SK-N-SH treated with all-trans-retinoic acid at 6 μM for 48 hours (cell line): ENCODE measurements at regions not wholly inside any gene's neighbourhood (a gene's known extent, or its start where the extent isn't known, plus 50 kb on each side); places are given as distances from the start of the nearest gene placed in this dataset.

ENCODE experiments used
- ATAC-seq: fragments of 200-7000 bp; cut with Tn5 transposase; 3 replicates; pipeline ENCODE4 v1.9.1; 2020; ENCODE audit warnings: mild to moderate bottlenecking, moderate library complexity
- BACH2 ChIP-seq: fragments of 250-450 bp; sonication (Bioruptor Pico); IDR thresholded peaks from 2 replicates; pipeline ENCODE4 v1.9.0; 2021; ENCODE audit warnings: mild to moderate bottlenecking, borderline replicate concordance
- CSDC2 ChIP-seq: fragments of 250-450 bp; sonication (Bioruptor Pico); IDR thresholded peaks from 2 replicates; pipeline ENCODE4 v1.5.0; 2020; ENCODE audit warnings: mild to moderate bottlenecking, moderate library complexity
- GLIS3 ChIP-seq: fragments of 250-450 bp; sonication (Bioruptor Pico); IDR thresholded peaks from 2 replicates; pipeline ENCODE4 v1.5.0; 2020; ENCODE audit warnings: mild to moderate bottlenecking, moderate library complexity
- OSR1 ChIP-seq: fragments of 250-450 bp; sonication (Bioruptor Pico); IDR thresholded peaks from 2 replicates; pipeline ENCODE4 v1.8.0; 2022; ENCODE audit warnings: moderate library complexity, mild to moderate bottlenecking, inconsistent platforms
- POU6F1 ChIP-seq: fragments of 250-450 bp; sonication (Bioruptor Pico); IDR thresholded peaks from 2 replicates; pipeline ENCODE4 v1.8.0; 2021; ENCODE audit warnings: low read depth, mild to moderate bottlenecking, moderate library complexity, borderline replicate concordance
- PPARA ChIP-seq: fragments of 250-450 bp; sonication (Bioruptor Pico); IDR thresholded peaks from 2 replicates; pipeline ENCODE4 v1.5.0; 2020; ENCODE audit warnings: mild to moderate bottlenecking, borderline replicate concordance
- SNAI2 ChIP-seq: fragments of 250-450 bp; sonication (Bioruptor Pico); IDR thresholded peaks from 2 replicates; pipeline ENCODE4 v1.5.0; 2020; ENCODE audit warnings: mild to moderate bottlenecking, moderate library complexity
- TCF4 ChIP-seq: fragments of 250-450 bp; sonication (Bioruptor Pico); IDR thresholded peaks from 2 replicates; pipeline ENCODE4 v1.8.0; 2021; ENCODE audit warnings: mild to moderate bottlenecking, moderate library complexity, borderline replicate concordance
- TOX ChIP-seq: fragments of 250-450 bp; sonication (Bioruptor Pico); IDR thresholded peaks from 2 replicates; pipeline ENCODE4 v1.8.0; 2021; ENCODE audit warnings: mild to moderate bottlenecking, moderate library complexity, borderline replicate concordance
- TSHZ2 ChIP-seq: fragments of 250-450 bp; sonication (Bioruptor Pico); IDR thresholded peaks from 2 replicates; pipeline ENCODE4 v1.5.0; 2020; ENCODE audit warnings: mild to moderate bottlenecking, moderate library complexity
- ZC3H10 ChIP-seq: fragments of 250-450 bp; sonication (Bioruptor Pico); IDR thresholded peaks from 2 replicates; pipeline ENCODE4 v1.5.1; 2021; ENCODE audit warnings: mild to moderate bottlenecking, moderate library complexity
- ZFP3 ChIP-seq: fragments of 250-450 bp; sonication (Bioruptor Pico); IDR thresholded peaks from 2 replicates; pipeline ENCODE4 v1.5.0; 2020; ENCODE audit warnings: mild to moderate bottlenecking, moderate library complexity
- ZFP30 ChIP-seq: fragments of 450-650 bp; formaldehyde crosslinking; IDR thresholded peaks from 2 replicates; pipeline ENCODE4 v1.5.0; 2022; ENCODE audit warnings: mild to moderate bottlenecking, moderate library complexity
- ZNF565 ChIP-seq: fragments of 450-650 bp; formaldehyde crosslinking; conservative IDR thresholded peaks from 2 replicates; pipeline ENCODE4 v1.5.0; 2020; ENCODE audit warnings: low read depth, mild to moderate bottlenecking, moderate library complexity
- ZNF70 ChIP-seq: fragments of 450-650 bp; formaldehyde crosslinking; IDR thresholded peaks from 2 replicates; pipeline ENCODE4 v1.5.0; 2020; ENCODE audit warnings: mild to moderate bottlenecking, moderate library complexity
- ZNF8 ChIP-seq: fragments of 450-650 bp; formaldehyde crosslinking; IDR thresholded peaks from 2 replicates; pipeline ENCODE4 v1.5.0; 2020; ENCODE audit warnings: mild to moderate bottlenecking, moderate library complexity
- TF ChIP-seq, protein P1 (sequence below): fragments of 250-450 bp; sonication (Bioruptor Pico); IDR thresholded peaks from 2 replicates; pipeline ENCODE4 v1.5.1; 2020; ENCODE audit warnings: low read depth, mild to moderate bottlenecking, moderate library complexity
- TF ChIP-seq, protein P2 (sequence below): fragments of 250-450 bp; sonication (Bioruptor Pico); IDR thresholded peaks from 2 replicates; pipeline ENCODE4 v1.8.0; 2020; ENCODE audit warnings: mild to moderate bottlenecking, moderate library complexity, borderline replicate concordance
- TF ChIP-seq, protein P3 (sequence below): fragments of 250-450 bp; sonication (Bioruptor Pico); IDR thresholded peaks from 2 replicates; pipeline ENCODE4 v1.5.1; 2021; ENCODE audit warnings: mild to moderate bottlenecking, moderate library complexity

DNA sequence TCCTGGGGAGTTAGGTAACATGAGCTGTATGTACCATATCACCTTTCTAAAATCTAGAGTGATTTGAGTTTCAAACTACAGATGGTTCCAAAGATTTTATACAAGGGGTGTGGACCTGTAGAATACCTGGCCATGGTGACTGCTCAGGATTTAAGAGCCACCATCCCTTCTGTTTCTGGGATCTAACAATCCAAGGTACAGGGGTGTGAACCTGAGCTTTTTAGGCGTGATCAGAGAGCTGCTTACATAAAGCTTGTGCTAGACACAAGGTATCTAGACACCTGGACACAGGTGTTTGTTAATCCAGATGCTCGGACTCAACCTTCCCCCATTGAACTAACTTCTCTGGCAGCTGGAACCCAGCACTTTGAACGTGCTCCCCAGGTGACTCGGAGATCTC lies 516.4 kb downstream of the RPS24 start:
- no peak for ATAC-seq
- TF ChIP-seq SNAI2 (CRISPR knock-in tag) (no peak), GLIS3 (CRISPR knock-in tag) (no peak), ZNF70 (CRISPR knock-in tag) (no peak), OSR1 (CRISPR knock-in tag) (no peak), TCF4 (no peak), ZFP3 (CRISPR knock-in tag) (no peak), TOX (no peak), ZC3H10 (CRISPR knock-in tag) (no peak), POU6F1 (no peak), TSHZ2 (CRISPR knock-in tag) (no peak), BACH2 (CRISPR knock-in tag) (no peak)
- TF ChIP-seq, protein P1, sequence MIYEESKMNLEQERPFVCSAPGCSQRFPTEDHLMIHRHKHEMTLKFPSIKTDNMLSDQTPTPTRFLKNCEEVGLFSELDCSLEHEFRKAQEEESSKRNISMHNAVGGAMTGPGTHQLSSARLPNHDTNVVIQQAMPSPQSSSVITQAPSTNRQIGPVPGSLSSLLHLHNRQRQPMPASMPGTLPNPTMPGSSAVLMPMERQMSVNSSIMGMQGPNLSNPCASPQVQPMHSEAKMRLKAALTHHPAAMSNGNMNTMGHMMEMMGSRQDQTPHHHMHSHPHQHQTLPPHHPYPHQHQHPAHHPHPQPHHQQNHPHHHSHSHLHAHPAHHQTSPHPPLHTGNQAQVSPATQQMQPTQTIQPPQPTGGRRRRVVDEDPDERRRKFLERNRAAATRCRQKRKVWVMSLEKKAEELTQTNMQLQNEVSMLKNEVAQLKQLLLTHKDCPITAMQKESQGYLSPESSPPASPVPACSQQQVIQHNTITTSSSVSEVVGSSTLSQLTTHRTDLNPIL (CRISPR knock-in tag): no peak
- TF ChIP-seq, protein P2, sequence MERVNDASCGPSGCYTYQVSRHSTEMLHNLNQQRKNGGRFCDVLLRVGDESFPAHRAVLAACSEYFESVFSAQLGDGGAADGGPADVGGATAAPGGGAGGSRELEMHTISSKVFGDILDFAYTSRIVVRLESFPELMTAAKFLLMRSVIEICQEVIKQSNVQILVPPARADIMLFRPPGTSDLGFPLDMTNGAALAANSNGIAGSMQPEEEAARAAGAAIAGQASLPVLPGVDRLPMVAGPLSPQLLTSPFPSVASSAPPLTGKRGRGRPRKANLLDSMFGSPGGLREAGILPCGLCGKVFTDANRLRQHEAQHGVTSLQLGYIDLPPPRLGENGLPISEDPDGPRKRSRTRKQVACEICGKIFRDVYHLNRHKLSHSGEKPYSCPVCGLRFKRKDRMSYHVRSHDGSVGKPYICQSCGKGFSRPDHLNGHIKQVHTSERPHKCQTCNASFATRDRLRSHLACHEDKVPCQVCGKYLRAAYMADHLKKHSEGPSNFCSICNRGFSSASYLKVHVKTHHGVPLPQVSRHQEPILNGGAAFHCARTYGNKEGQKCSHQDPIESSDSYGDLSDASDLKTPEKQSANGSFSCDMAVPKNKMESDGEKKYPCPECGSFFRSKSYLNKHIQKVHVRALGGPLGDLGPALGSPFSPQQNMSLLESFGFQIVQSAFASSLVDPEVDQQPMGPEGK (CRISPR knock-in tag): no peak

GRCh38 chr10:78550716-78551115 lies 517.1 kb downstream of the RPS24 start:
- TF ChIP-seq TOX: no peak
- TF ChIP-seq ZNF565 (CRISPR knock-in tag): no peak
- no peak for TF ChIP-seq ZNF8 (CRISPR knock-in tag)
- TF ChIP-seq SNAI2 (CRISPR knock-in tag): no peak
- no peak for TF ChIP-seq ZFP3 (CRISPR knock-in tag)
- TF ChIP-seq ZNF70 (CRISPR knock-in tag): no peak
- TF ChIP-seq TSHZ2 (CRISPR knock-in tag): no peak
- TF ChIP-seq, protein P3, sequence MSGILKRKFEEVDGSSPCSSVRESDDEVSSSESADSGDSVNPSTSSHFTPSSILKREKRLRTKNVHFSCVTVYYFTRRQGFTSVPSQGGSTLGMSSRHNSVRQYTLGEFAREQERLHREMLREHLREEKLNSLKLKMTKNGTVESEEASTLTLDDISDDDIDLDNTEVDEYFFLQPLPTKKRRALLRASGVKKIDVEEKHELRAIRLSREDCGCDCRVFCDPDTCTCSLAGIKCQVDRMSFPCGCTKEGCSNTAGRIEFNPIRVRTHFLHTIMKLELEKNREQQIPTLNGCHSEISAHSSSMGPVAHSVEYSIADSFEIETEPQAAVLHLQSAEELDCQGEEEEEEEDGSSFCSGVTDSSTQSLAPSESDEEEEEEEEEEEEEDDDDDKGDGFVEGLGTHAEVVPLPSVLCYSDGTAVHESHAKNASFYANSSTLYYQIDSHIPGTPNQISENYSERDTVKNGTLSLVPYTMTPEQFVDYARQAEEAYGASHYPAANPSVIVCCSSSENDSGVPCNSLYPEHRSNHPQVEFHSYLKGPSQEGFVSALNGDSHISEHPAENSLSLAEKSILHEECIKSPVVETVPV: no peak
- TF ChIP-seq, protein P1 (CRISPR knock-in tag): no peak
- TF ChIP-seq CSDC2 (CRISPR knock-in tag): no peak
- TF ChIP-seq TCF4: no peak
- TF ChIP-seq PPARA (CRISPR knock-in tag): no peak
- no peak for TF ChIP-seq GLIS3 (CRISPR knock-in tag)
- no peak for TF ChIP-seq OSR1 (CRISPR knock-in tag)
- no peak for TF ChIP-seq ZC3H10 (CRISPR knock-in tag)
- no peak for TF ChIP-seq ZFP30 (CRISPR knock-in tag)
- no peak for ATAC-seq
